HepG2 (cell line): ENCODE measurements at regions not wholly inside any gene's neighbourhood (a gene's known extent, or its start where the extent isn't known, plus 50 kb on each side); places are given as distances from the start of the nearest gene placed in this dataset.

Experiments
- ATAC-seq: fragments of 200-7000 bp; cut with Tn5 transposase; 3 replicates; pipeline ENCODE4 v1.9.1; 2020; ENCODE audit warnings: mild to moderate bottlenecking, moderate library complexity
- BruUV-seq: library from RNA; stranded (reverse); fragments of 400-500 nt; replicated peaks from 2 replicates; lab custom pipeline; 2021; lab: Mats Ljungman, UMichigan
- CTCF ChIA-PET: fragments of 300-600 bp; formaldehyde crosslinking; extraction: SDS; loops from one replicate; lab custom pipeline; 2021; ENCODE audit warnings: low total read pairs, inconsistent platforms, low intra/inter-chr PET ratio; lab: Yijun Ruan, JAX
- POLR2A ChIA-PET: fragments of 350-600 bp; sonication (Branson Sonifier 250); formaldehyde crosslinking; loops from one replicate; lab custom pipeline; 2020; ENCODE audit warnings: antibody characterized with exemption, inconsistent platforms; lab: Yijun Ruan, JAX
- DNase-seq: peaks from one replicate; pipeline ENCODE4 v3.0.0-alpha.2; 2015; ENCODE audit warnings: low spot score
- FAIRE-seq: peaks from 3 replicates; lab custom pipeline; 2011; peaks lifted over from hg19 to GRCh38; lab: Jason Lieb, UNC
- H2AFZ ChIP-seq: one replicate; pipeline ENCODE4 v1.6.1; 2011; ENCODE audit warnings: low read length, inconsistent platforms
- H3K27ac ChIP-seq: fragments of 300-600 bp; 3 replicates; pipeline ENCODE4 v1.8.0; 2011; ENCODE audit warnings: mixed run types, mild to moderate bottlenecking, mixed read lengths, low read length, inconsistent platforms; ENCODE audit not compliant: insufficient read depth; ENCODE audit errors: extremely low read length
- H3K27me3 ChIP-seq, 2 experiments: fragments of 200-600 bp in 1 of 2; 2 replicates in 1 of 2; 3 replicates in 1 of 2; pipeline versions ENCODE4 v1.6.0 to v1.8.0; 2011; ENCODE audit warnings: low read length in 2 of 2, mild to moderate bottlenecking in 2 of 2, moderate library complexity in 2 of 2, inconsistent platforms in 1 of 2; ENCODE audit not compliant: insufficient read depth in 2 of 2, control insufficient read depth in 1 of 2
- H3K36me3 ChIP-seq, 2 experiments: fragments of 200-600 bp in 1 of 2; replicated peaks in 1 of 2; 2 replicates in 1 of 2; 3 replicates in 1 of 2; pipeline versions ENCODE4 v1.5.1 to v1.8.0; 2011; ENCODE audit warnings: low read length in 2 of 2, inconsistent platforms in 1 of 2; ENCODE audit not compliant: insufficient read depth in 2 of 2, control insufficient read depth in 1 of 2
- H3K4me1 ChIP-seq: 2 replicates; pipeline ENCODE4 v1.5.1; 2012; ENCODE audit warnings: low read length, inconsistent platforms; ENCODE audit not compliant: insufficient read depth
- H3K4me2 ChIP-seq: 2 replicates; pipeline ENCODE4 v1.6.0; 2011; ENCODE audit warnings: low read depth, low read length, inconsistent platforms
- H3K4me3 ChIP-seq, 3 experiments: fragments of 200-600 bp in 1 of 3; sonication (generic), shearing (Covaris generic) in 1 of 3; replicated peaks in 1 of 3; 2 replicates each; pipeline ENCODE4 v1.5.1; 2011 to 2016; ENCODE audit warnings: low read length in 3 of 3, inconsistent platforms in 2 of 3, low read depth in 2 of 3, mild to moderate bottlenecking in 2 of 3, control low read depth in 1 of 3, mixed read lengths in 1 of 3; ENCODE audit not compliant: insufficient read depth in 1 of 3
- H3K79me2 ChIP-seq: one replicate; pipeline ENCODE4 v1.6.1; 2011; ENCODE audit warnings: low read length, inconsistent platforms; ENCODE audit not compliant: insufficient read depth
- H3K9ac ChIP-seq: 2 replicates; pipeline ENCODE4 v1.6.0; 2011; ENCODE audit warnings: mild to moderate bottlenecking, low read depth, low read length, inconsistent platforms; ENCODE audit not compliant: insufficient read depth
- H3K9me3 ChIP-seq: 2 replicates; pipeline ENCODE4 v1.5.1; 2012; ENCODE audit warnings: mild to moderate bottlenecking, low read length
- H4K20me1 ChIP-seq: 2 replicates; pipeline ENCODE4 v1.6.0; 2011; ENCODE audit warnings: inconsistent platforms, mild to moderate bottlenecking, low read length, moderate library complexity; ENCODE audit not compliant: insufficient read depth
- ARID3A ChIP-seq: IDR thresholded peaks from 2 replicates; pipeline ENCODE4 v1.6.1; 2012; ENCODE audit warnings: low read depth, low read length, improper control_type of control experiment
- CENPT ChIP-seq: sonication (generic); formaldehyde crosslinking; IDR thresholded peaks from 2 replicates; pipeline ENCODE4 v1.8.0; 2022; ENCODE audit warnings: low read depth, mild to moderate bottlenecking, moderate library complexity, missing genetic modification reagents
- CREM ChIP-seq, 2 experiments: sonication (generic) in 1 of 2; formaldehyde crosslinking in 1 of 2; IDR thresholded peaks; 2 replicates each; pipeline versions ENCODE4 v1.4.0 to v1.6.1; 2016 to 2020; ENCODE audit warnings: antibody characterized with exemption in 1 of 2, mild to moderate bottlenecking in 1 of 2, missing genetic modification reagents in 1 of 2
- KAT2B ChIP-seq: fragments of 150-350 bp; IDR thresholded peaks from 2 replicates; pipeline ENCODE4 v1.6.1; 2014; ENCODE audit warnings: low read depth, low read length, borderline replicate concordance
- KDM5B ChIP-seq: sonication (generic); formaldehyde crosslinking; IDR thresholded peaks from 2 replicates; pipeline ENCODE4 v1.4.0; 2020; ENCODE audit warnings: missing genetic modification reagents, mild to moderate bottlenecking, borderline replicate concordance
- KDM6A ChIP-seq: IDR thresholded peaks from 2 replicates; pipeline ENCODE4 v1.6.1; 2016; ENCODE audit warnings: low read depth
- NFRKB ChIP-seq: fragments of 450-650 bp; IDR thresholded peaks from 2 replicates; pipeline ENCODE4 v1.6.1; 2017
- PITX1 ChIP-seq: sonication (generic); formaldehyde crosslinking; IDR thresholded peaks from 2 replicates; pipeline ENCODE4 v1.5.1; 2020; ENCODE audit warnings: mild to moderate bottlenecking, missing genetic modification reagents
- POLR2AphosphoS2 ChIP-seq: IDR thresholded peaks from 2 replicates; pipeline ENCODE4 v1.6.1; 2011; ENCODE audit warnings: low read depth, low read length, improper control_type of control experiment
- U2AF2 ChIP-seq: fragments of 200-400 bp; formaldehyde crosslinking; IDR thresholded peaks from 2 replicates; pipeline ENCODE4 v1.6.1; 2017; ENCODE audit warnings: low read depth, mild to moderate bottlenecking, low read length
- YEATS4 ChIP-seq: sonication (generic); formaldehyde crosslinking; IDR thresholded peaks from 2 replicates; pipeline ENCODE4 v1.4.0; 2020; ENCODE audit warnings: missing genetic modification reagents, borderline replicate concordance
- ZBTB46 ChIP-seq: sonication (generic); formaldehyde crosslinking; IDR thresholded peaks from 2 replicates; pipeline ENCODE4 v1.4.0; 2020; ENCODE audit warnings: mild to moderate bottlenecking, missing genetic modification reagents, borderline replicate concordance
- ZC3H4 ChIP-seq: sonication (generic); formaldehyde crosslinking; IDR thresholded peaks from 2 replicates; pipeline ENCODE4 v1.4.0; 2020; ENCODE audit warnings: missing genetic modification reagents, borderline replicate concordance
- ZFP90 ChIP-seq: sonication (generic); formaldehyde crosslinking; IDR thresholded peaks from 2 replicates; pipeline ENCODE4 v1.8.0; 2022; ENCODE audit warnings: missing genetic modification reagents, mild to moderate bottlenecking, inconsistent platforms, borderline replicate concordance
- ZHX2 ChIP-seq, 2 experiments: sonication (generic) in 1 of 2; formaldehyde crosslinking in 1 of 2; IDR thresholded peaks; 2 replicates each; pipeline versions ENCODE4 v1.6.1 to v1.9.0; 2014 to 2022; ENCODE audit warnings: antibody characterized with exemption in 1 of 2, borderline replicate concordance in 1 of 2, inconsistent platforms in 1 of 2, low read depth in 1 of 2, missing genetic modification reagents in 1 of 2
- ZNF354B ChIP-seq: sonication (generic); formaldehyde crosslinking; IDR thresholded peaks from 2 replicates; pipeline ENCODE4 v1.8.0; 2022; ENCODE audit warnings: mild to moderate bottlenecking, missing genetic modification reagents
- ZNF563 ChIP-seq: sonication (generic); formaldehyde crosslinking; IDR thresholded peaks from 2 replicates; pipeline ENCODE4 v1.8.0; 2022; ENCODE audit warnings: mild to moderate bottlenecking, moderate library complexity, missing genetic modification reagents
- in situ Hi-C: cut with HindIII; loops from 2 replicates; pipeline ENCODE4 v1.10.0; 2017; ENCODE audit warnings: low pct_unique_long_range_greater_than_20kb; ENCODE audit not compliant: extremely low pct_ligation_motif_present
- intact Hi-C: fragments of 100-400 bp; cut with micrococcal nuclease; formaldehyde crosslinking; loops from one replicate; pipeline ENCODE4 v1.10.0; 2022; ENCODE audit not compliant: unreplicated experiment

- ChIA-PET POLR2A (no interaction called here), CTCF (no interaction called here)
- H3K79me2 ChIP-seq, result no peaks in the 10 kb centered on the region
- H3K9ac ChIP-seq, result no peak overlapping the region
- no peak for TF ChIP-seq CREM (IDR thresholded peaks at IDR 0.05)
- TF ChIP-seq CREM (CRISPR knock-in tag; IDR thresholded peaks at IDR 0.05), result no peak
- TF ChIP-seq POLR2AphosphoS2, result no peak
- no peak for TF ChIP-seq KDM6A (CRISPR knock-in tag)
- TF ChIP-seq ZHX2 (IDR thresholded peaks at IDR 0.05; ENCODE audit: low read depth), result no peak
- no peak for TF ChIP-seq ZHX2 (CRISPR knock-in tag; IDR thresholded peaks at IDR 0.05; ENCODE audit: borderline replicate concordance)
- TF ChIP-seq ARID3A, result no peak
- no peak for TF ChIP-seq ZBTB46 (CRISPR knock-in tag)
- no peak for TF ChIP-seq CENPT (CRISPR knock-in tag)
- no peak for TF ChIP-seq YEATS4 (CRISPR knock-in tag)
- TF ChIP-seq ZFP90, result no peak
- no peak for TF ChIP-seq KDM5B (CRISPR knock-in tag)
- no peak for TF ChIP-seq ZNF563 (CRISPR knock-in tag)
- TF ChIP-seq KAT2B, result no peak
- no peak for TF ChIP-seq ZC3H4
- TF ChIP-seq NFRKB, result no peak
- TF ChIP-seq PITX1, result no peak
- no peak for TF ChIP-seq ZNF354B
- TF ChIP-seq U2AF2, result no peak
- H3K36me3 ChIP-seq, result no peaks in the 10 kb centered on the region
- no peak for ATAC-seq
- DNase-seq, result no peak
- H3K4me1 ChIP-seq, result no peaks in the 10 kb centered on the region
- BruUV-seq, result no TSS peak
- in situ Hi-C loops, result no loop called here
- intact Hi-C loops, result no loop called here
- H3K4me2 ChIP-seq, result no peak overlapping the region
- H3K9me3 ChIP-seq, result no peaks in the 10 kb centered on the region
- H2AFZ ChIP-seq, result no peak overlapping the region
- H3K27ac ChIP-seq, result no peak overlapping the region
- H3K4me3 ChIP-seq, result no peak overlapping the region
- H4K20me1 ChIP-seq, result no peaks in the 10 kb centered on the region
- H3K27me3 ChIP-seq, result peaks cover 0 to 19% of the 10 kb centered on the region in 2 experiments; a peak in 2 of 5 replicates
- FAIRE-seq, result no peak
Observed at GRCh38 chr1:4029376-4029775, 129.3 kb upstream of the C1orf174 start.
